Activated gamma-delta T cell treated with anti-CD3 and anti-CD28 coated beads, Interleukin-2, amount 50 U/mL, for 16 hours (primary cell): ENCODE measurements at regions not wholly inside any gene's neighbourhood (a gene's known extent, or its start where the extent isn't known, plus 50 kb on each side); places are given as distances from the start of the nearest gene placed in this dataset.

Experiments
- DNase-seq: peaks from one replicate; pipeline ENCODE4 v3.0.0-alpha.2; 2020; ENCODE audit warnings: low read depth

DNA sequence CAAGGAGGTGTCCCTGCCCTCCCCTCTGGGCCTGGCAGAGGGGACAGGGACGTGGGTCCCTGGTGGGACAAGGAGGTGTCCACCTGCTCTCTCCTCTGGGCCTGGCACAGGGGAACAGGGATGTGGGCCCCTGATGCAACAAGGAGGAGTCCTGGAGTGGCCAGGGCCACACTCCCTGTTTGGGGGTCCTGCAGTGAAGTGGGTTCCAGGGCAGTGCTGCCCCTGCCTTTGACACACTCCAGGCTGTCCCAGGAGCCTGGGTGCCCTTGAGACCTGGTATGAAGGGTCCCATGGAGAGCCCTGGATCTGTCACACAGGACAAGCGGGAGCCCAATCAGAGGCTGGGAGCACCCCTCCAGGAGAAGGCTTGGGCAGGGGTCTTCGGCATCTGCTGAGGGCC is 75.8 kb upstream of the GPC1 start:
- DNase-seq: no peak

DNA sequence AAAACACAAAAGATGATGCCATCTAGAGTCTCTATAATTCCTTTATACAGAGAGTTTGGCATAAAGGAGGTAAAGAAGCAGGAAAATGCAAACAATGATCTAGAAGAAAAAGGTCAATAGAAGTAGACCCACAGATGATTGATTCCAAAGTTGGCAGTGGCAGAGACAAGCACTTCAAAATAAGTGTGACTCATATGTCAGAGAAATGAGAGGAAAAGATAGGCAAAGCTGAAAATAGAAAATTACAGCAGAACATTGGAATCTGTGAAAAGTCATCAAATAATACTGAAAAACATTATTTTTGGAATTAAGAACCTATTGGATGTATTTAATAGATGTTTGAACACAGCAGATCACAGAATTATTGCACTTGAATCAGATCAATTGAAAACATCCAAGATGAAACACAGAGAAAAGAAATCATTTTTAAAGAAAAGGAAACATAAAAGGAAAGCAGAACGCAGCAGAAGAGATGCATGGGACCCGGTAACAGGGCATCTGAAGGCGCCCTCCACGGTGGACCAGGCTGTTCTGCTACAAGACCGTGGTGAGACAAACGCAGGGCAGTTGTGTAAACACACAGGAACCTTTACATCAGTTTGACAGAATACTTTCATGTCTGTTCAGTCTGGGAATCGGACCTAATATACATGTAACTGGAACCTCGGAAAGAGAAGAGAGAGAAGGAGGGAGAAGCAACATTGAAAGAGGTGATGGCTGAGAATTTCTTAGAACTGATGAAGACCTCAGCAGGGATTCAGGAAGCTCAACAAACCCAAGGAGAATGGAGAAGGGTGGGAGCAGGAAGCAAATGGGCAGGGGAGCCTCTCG is 74.6 kb upstream of the GPC1 start:
- DNase-seq: no peak

DNA sequence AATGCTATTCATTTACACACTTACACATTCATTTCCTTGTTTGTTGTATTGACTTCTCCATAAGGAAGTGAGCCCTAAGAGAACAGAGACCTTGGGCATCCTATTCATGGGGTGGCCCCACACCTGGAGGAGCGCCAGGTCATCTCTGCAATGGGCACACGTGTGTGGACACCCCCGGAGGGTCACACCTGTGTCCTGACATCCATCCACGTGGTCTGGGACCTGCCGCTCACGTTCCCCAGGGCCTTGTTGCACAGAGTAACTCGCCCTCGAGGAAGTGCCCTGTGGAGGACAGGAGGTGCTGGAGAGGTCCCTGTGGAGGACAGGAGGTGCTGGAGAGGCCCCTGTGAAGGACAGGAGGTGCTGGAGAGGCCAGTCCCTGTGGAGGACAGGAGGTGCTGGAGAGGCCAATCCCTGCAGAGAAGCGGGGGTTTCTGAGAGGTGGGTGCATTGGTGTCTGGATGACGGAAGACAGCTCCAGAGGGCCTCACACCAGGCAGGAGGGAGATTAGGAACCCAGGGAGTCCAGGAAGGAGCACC is 73.2 kb upstream of the GPC1 start:
- DNase-seq: no peak

DNA sequence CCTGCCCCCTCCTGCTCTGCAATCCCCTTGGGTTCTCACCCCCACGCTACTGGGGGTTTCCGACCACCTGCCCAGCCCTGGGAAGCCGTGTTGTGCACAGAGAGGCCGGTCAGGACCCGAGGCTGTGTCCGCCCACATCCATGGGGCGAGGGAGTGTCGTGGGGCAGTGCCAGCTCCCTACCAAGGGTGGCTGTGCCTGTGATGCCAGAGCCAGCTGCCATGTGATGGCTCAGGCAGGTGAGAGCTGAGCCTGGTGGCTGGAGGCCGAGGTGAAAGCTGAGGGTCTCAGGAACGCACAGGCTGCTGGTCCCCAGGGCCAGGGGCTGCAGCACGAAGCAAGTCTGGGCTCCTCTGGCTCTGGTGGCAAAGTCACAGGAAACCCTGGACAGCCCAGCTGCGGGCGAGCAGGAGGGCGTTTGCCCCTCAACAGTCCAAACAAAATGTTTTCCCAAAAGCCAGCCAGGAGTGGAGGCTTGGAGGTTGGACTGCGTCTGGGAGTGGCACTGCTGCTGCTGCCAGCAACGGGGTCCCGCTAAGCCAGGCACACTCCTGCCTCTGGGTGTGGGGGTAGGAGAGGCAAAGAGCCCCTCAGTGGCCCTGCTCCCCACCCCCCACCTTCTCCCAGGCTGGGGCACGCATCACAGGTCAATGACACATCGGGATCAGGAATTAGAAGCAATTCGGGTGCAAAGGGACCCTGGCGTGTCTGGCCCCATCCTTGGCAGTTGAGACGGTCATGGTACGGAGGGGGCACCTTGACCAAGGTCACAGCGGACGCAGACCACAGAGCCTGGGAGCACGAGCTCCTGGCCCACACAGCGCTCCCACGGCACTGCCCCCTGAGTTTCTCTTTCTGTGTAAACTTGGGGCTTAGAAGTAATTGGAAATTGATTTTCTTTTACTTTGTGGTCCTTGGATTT is 72.4 kb upstream of the GPC1 start:
- DNase-seq: no peak

DNA sequence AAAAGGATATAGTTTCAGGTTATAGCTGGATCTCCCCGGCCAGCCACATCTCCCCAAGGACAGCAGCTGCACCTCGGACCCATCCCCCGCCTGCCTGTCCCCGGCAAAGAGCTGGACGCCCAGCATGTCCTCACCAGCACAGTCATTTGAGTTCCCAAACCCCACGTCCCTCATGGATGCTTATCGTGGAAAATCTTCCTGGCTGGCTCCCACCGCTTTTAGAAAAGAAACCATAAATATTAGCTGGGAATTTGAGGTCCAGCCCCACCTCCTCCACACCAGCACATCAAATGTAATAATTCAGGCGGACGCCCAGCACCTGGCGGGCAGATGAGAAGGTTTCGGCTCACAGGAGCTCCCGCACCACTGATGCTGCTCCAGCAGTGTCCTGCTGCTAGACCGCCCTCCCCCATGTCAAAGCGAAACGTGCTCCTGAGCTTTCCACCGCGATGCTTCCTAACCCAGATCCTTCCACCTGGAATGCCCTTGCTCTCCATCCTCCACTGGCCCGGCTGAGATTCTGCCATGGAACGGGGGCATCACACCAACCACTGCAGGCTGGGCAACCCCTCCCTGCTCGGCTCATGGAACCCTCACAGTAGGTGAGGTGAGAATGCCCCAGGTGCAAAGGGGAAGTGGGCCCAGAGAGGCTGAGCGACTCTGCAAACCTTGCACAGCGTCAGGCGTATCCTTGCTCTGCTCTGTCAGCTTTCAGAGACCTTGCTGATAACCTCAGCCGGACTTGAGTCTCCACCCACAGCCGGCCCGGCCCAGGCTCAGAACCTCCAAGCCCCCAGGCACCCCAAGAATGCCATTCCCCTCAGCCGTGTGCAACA is 71.5 kb upstream of the GPC1 start:
- DNase-seq: no peak

DNA sequence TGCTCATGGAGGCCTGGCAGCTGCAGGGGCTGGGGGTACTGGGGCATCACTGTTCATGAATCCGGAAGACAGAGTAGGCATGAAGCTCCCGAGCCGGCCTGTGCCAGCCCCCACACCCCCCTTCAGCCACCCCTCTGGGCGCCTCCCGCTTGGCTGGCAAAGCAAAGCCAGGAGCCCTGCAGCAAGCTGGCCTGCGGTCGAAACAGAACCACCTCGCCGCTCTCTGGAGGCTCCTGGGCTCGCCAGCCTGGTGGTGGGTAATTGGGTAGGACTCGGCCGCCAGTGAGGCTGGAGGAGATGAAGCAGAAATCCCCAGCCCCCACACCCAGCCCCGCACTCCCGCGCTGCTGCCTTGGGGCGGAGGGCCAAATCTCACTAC is 70.9 kb upstream of the GPC1 start:
- no peak for DNase-seq

DNA sequence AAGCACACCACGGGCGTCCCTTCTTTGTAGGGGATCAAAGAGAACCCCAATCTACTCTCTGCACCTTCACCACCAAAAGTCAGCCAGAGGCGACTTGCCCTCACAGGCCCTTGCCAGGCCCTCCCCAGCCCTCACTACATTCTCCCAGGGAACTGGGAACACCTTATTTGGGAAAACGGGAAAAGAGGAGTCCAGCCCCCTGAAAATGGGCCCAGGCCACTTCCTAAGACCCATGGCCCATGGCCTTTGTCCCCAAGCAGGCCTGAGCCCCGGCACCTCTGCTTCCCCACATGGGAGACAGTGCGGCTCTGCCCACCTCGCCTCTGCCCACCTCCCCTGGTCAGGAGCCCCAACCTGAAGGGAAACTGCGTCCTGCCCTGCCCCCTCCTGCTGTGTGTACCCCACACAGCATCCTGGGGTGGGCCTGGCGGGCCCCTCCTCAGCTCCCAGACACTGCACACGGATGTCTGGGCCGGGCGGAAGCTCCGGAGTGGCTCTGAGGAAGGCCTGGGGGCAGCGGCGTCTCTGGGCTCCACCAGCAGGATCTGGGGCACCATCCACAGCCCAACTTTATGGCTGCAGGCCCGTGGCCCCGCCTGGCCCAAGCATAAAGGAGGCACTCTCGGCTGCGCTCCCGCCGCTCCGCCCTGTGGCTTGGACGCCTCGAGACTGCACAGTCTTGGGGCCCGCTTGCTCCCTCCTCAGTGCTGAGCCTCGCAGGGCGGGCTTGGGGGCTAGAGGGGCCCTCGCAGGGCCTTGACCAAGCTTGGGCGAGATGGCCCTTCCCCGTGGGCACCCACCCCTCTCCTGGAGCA is 70.3 kb upstream of the GPC1 start:
- DNase-seq: no peak

DNA sequence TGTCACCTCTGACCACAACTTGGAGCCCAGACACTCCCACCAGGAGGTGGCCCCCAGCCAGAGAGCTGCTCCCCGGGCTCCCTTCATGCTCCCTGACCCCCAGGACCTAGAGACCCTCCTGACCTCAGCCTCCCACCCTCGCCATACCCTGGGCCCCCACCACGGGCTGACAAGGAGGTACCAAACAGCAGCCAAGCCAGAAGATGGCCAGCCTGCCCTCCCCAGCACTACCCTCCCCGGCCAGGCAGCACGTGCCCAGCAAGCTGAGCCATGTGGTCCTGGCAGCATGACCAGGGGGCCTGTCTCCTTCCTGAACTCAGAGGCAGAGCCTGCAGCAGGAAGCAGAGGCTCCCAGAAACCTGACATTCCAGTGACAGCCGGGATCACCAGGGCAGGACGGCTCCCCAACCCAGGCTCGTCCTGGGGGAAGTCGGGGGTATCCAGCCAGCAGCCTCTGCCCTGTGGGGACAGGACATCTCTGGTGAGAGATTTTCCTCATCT is 69.4 kb upstream of the GPC1 start:
- no peak for DNase-seq

DNA sequence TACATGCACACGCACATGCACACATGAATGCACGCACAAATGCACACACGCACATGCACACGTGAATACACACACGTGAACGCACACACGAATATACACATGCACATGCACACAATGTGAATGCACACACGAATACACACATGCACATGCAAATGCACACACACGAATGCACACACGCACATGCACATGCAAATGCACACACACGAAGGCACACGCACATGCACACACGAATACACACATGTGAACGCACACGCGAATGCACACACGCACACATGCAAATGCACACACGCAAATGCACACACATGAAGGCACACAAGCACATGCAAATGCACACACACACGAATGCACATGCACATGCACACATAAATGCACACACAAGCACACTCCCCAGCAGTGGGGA is 68.6 kb upstream of the GPC1 start:
- no peak for DNase-seq

DNA sequence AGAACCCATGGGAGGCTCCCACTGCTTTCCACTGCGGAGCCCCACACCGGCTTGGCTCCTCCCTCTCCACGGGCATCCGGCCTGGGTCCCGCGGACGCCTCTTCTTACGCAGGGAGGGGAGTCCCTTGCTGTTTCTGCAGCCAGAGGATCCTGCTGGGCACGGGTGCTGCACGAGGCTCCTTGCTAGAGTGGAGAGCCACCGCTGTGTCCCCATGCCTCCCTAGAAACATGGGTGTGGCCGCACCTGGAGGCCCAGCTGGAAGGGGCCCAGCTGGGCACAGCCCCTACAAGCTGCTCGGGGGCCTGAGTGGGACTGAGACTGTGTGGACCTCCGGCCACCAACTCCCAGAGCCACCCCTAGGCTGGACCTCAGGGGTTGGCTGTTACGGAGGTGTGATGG is 67.7 kb upstream of the GPC1 start:
- DNase-seq: no peak

DNA sequence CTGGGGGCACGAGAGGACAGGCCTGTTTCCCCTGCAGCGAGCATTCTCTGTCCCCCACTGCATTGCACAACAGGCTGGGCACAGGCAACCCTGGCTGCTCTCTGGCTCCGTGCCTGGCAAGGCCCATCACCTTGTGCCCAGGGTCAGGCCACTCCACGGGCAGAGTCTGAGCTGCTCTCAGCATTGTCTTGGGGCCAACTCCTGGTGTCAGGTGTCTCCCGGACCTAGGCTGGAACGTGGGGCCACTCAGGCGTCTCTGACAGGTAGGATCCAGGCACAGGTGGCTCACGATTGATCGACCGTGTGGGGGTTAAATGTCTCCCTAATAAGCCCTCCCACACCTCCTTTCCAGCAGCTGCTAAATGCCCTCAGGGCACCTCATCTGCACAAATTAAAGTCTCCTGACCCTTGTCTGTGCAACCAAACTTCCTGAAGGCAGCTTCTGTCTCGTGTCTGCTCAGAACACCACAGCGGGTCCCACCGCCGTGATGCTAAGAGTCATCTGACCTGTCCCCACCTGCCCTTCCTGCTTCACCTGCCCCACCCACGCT is 66.6 kb upstream of the GPC1 start:
- DNase-seq: no peak

DNA sequence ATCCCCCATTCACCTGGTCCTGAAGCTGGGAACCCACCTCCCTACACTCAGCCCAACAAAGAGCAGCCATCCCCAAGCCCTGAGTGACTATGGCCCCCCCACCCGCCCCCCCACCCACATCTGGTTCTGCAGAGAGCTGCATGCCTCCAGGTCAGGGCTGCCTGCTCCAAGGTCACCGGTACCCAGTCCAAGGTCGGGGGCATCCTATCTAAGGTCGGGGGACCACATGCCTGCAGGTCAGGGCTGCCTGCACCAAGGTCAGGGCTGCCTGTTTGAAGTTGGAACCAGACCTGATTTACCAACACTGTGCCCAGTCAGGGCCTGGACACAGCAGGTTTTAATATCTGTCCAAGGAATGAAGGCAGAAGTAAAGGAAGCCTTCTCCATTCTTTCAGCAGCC is 66.1 kb upstream of the GPC1 start:
- no peak for DNase-seq

DNA sequence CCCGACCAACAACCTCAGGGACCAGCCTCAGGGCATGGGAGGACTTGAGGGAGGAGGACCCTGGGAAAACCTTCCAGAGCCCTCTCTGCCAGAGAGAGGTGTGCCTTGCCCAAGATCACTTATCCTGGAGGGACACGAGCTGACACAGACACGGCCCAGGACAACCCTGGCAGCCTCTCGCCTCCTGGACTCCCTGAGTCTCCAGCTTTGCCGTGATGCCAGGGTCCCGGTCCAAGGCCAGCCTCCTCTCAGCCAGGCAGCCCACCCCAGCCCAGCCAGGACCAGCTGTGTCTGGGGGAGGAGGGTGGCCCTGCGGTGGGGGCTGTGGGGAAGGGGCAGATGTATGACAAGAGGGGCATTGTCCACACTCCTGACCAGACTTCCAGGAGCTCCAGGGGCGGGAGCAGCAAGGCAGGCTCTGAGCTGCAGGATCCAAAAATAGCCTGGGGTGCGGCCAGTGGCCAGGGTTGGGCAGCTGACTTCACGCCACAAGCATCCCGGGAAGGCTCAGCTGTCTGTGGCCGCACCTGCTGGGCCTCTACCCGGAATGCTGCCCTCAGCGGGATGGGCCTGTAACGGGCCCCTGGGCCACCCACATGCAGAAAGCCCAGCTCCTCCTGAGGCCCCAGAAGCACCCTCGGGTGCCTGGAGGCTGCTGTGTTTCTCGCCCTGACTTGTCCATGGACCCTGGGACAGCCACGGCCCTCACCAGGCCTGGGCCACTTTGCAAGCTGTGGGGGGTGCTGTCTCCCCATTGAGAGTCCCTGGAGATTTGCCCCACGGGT is 65.5 kb upstream of the GPC1 start:
- DNase-seq: no peak

DNA sequence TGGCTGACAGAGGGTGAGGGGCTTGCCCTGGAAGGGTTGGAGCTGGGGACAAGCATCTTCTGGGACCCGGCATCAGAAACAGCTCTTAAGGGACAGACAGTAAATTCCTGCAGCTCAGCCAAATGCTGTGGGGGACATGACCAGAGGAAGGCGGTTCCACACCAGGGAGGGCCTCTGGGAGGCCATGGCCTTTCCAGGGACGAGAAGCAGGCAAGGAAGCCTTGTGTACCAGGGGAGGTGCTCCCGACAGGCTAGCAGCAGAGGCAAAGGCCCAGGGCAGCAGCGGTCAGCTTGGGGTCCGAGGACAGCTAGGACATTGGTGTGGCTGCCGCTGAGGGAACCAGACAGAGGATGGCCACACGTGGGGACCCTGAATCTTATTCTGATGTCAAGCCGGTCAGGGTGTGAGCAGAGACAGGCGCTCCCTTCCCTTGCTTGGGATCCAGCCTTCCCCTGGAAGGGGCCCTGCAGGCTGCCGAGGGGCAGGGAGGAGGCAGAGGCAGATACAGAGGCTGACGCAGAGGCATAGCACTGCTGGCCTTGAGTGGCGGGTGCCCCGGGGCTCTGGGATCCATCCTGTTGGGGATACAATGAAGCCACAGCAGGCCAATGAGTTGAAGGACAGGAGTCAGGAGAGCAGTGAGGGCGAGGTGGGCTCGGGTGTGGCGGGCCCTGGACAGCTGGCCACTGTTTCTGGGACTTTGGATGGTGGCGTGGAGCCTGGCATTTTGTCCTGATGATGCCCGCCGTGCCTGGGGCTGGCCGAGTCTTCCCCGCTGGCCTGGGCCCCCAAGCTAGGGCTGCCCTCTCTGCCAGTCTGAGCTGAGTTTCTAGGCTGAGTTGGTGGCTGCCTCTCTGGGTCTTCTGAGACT is 64.1 kb upstream of the GPC1 start:
- no peak for DNase-seq

DNA sequence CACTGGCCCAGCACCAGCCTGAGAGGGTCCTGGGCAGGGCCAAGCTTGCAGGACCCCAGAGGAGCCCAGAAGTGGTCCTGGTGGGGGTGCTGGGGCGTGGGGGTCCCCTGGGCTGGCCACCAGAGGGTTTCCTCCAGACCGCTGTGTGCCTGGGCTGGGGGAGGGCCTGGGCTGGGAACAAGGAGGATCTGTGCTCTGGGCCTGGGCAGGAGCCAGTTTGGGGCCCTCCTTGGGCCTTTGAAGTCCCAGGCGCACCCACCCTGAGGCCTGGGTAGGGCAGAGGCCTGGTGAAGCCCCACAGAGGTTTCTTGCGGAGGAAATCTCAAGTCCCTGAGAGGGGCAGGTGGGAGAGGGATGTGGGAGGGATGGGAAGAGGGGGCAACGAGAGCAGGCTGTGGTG is 63.4 kb upstream of the GPC1 start:
- DNase-seq: no peak

DNA sequence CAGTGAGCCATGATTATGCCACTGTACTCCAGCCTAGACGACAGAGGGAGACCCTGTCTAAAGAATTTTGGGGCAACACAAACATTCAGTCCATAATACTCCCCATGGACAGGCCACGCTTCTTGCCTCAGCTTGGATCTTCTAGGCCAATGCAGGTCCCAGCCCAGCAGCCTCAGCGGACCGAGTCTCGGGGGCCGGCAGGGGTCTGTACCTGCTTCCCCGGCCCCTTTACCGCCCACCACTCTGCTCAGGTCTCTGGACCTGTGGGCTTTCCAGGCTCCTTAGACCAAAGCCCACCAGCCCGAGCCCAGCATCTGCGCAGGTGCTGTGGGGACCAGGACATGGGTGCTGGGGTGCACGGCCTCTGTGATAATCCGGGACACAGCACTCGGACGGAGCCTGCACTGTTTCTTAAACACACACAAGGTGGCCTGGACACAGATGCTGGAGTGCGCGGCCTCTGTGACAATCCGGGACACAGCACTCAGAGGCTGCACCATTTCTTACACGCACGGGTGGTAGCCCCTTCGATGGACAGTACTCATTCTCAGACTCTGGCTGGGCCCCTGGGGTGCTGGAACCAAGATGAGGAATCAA is 62.1 kb upstream of the GPC1 start:
- no peak for DNase-seq

DNA sequence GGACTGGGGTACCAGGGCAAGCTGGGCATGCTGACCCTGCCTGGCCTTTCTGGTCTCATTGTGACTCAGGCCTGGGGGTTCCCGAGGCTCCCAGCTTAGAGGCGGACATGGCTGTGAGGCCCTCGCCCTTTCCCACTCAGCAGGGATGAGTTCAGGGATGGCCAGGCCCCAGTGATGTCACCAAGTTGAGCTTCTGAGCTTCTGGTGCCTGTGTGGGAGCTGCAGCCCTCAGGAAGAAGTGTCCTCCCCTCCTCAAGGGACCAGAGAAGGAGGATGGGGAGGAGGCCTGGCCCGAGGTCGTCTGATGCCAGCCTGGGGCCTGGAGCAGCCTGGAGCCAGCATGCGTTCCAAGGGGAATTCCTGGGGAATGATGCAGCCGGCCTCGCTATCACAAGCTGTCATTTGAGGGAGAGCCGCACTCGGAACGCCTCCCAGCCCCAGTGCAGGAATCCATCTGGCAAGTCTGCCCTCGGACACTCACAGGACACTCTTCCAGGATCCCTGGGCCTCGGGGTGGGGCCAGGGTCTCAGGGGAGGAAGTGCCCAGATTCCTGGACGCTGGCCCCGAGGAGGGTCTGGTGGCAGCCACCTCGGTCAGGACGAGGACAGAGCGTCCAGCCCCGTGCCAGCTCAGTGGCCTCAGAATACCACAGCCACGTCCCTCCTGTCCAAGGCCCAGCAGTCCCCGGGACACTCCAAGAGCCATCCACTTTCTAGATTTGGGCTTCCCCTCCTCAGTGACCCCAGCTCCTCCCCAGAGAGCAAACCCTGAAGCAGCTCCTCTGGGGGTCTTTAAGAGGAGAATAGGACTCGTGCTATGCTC is 61.2 kb upstream of the GPC1 start:
- DNase-seq: no peak
